Parathyroid adenoma (tissue), 2 donors: ENCODE measurements at regions not wholly inside any gene's neighbourhood (a gene's known extent, or its start where the extent isn't known, plus 50 kb on each side); places are given as distances from the start of the nearest gene placed in this dataset.

Source experiments
- H2AFZ ChIP-seq: fragments of 300-600 bp; sonication (generic); one replicate; pipeline ENCODE4 v1.7.0; 2017; ENCODE audit warnings: antibody characterized with exemption, mild to moderate bottlenecking
- H3K27ac ChIP-seq: fragments of 300-600 bp; sonication (generic); one replicate; pipeline ENCODE4 v1.7.0; 2017
- H3K27me3 ChIP-seq: fragments of 300-600 bp; sonication (generic); one replicate; pipeline ENCODE4 v1.7.0; 2017; ENCODE audit warnings: low read length; ENCODE audit not compliant: control insufficient read depth, insufficient read depth
- H3K36me3 ChIP-seq: fragments of 300-600 bp; sonication (generic); one replicate; pipeline ENCODE4 v1.7.0; 2017; ENCODE audit warnings: low read length; ENCODE audit not compliant: control insufficient read depth, insufficient read depth
- H3K4me1 ChIP-seq: fragments of 300-600 bp; sonication (generic); one replicate; pipeline ENCODE4 v1.7.0; 2017; ENCODE audit warnings: control low read depth
- H3K4me2 ChIP-seq: fragments of 300-600 bp; sonication (generic); one replicate; pipeline ENCODE4 v1.7.0; 2017; ENCODE audit warnings: low read length
- H3K4me3 ChIP-seq: fragments of 300-600 bp; sonication (generic); one replicate; pipeline ENCODE4 v1.7.0; 2017; ENCODE audit warnings: low read depth, low read length
- H3K79me2 ChIP-seq: fragments of 300-600 bp; sonication (generic); one replicate; pipeline ENCODE4 v1.7.0; 2017; ENCODE audit warnings: control low read depth
- H3K9ac ChIP-seq: fragments of 300-600 bp; sonication (generic); one replicate; pipeline ENCODE4 v1.7.0; 2017; ENCODE audit warnings: mild to moderate bottlenecking
- H3K9me3 ChIP-seq: fragments of 300-600 bp; sonication (generic); one replicate; pipeline ENCODE4 v1.7.0; 2017; ENCODE audit warnings: low read length; ENCODE audit not compliant: control insufficient read depth
- TF ChIP-seq, protein P1 (sequence below): fragments of 300-600 bp; sonication (generic); IDR thresholded peaks from one replicate; pipeline ENCODE4 v1.7.0; 2017; ENCODE audit warnings: antibody characterized with exemption, mild to moderate bottlenecking
- donor health status: primary hyperparathyroidism.

GRCh38 chr5:102579379-102579778 is 80.6 kb upstream of the SLCO6A1 start:
- TF ChIP-seq, protein P1, sequence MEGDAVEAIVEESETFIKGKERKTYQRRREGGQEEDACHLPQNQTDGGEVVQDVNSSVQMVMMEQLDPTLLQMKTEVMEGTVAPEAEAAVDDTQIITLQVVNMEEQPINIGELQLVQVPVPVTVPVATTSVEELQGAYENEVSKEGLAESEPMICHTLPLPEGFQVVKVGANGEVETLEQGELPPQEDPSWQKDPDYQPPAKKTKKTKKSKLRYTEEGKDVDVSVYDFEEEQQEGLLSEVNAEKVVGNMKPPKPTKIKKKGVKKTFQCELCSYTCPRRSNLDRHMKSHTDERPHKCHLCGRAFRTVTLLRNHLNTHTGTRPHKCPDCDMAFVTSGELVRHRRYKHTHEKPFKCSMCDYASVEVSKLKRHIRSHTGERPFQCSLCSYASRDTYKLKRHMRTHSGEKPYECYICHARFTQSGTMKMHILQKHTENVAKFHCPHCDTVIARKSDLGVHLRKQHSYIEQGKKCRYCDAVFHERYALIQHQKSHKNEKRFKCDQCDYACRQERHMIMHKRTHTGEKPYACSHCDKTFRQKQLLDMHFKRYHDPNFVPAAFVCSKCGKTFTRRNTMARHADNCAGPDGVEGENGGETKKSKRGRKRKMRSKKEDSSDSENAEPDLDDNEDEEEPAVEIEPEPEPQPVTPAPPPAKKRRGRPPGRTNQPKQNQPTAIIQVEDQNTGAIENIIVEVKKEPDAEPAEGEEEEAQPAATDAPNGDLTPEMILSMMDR = no peak

GRCh38 chr5:102581011-102581410 is 82.2 kb upstream of the SLCO6A1 start:
- Histone ChIP-seq H3K4me3 (peak overlapping the region; percentile 25), H3K9me3 (no peaks in the 10 kb centered on the region), H3K9ac (no peak overlapping the region), H3K4me2 (peak overlapping the region; percentile 26), H3K27me3 (no peaks in the 10 kb centered on the region), H3K4me1 (no peaks in the 10 kb centered on the region), H3K27ac (no peak overlapping the region), H3K36me3 (no peaks in the 10 kb centered on the region), H3K79me2 (no peaks in the 10 kb centered on the region), H2AFZ (no peak overlapping the region)
- TF ChIP-seq, protein P1 = no peak

More at GRCh38 chr5:102579379-102579778, 80.6 kb upstream of the SLCO6A1 start:
- Histone ChIP-seq H3K4me3 (no peak overlapping the region), H3K4me1 (no peaks in the 10 kb centered on the region), H3K79me2 (no peaks in the 10 kb centered on the region), H3K9ac (no peak overlapping the region), H3K4me2 (no peak overlapping the region), H3K9me3 (no peaks in the 10 kb centered on the region), H2AFZ (no peak overlapping the region), H3K27me3 (no peaks in the 10 kb centered on the region), H3K27ac (no peak overlapping the region), H3K36me3 (no peaks in the 10 kb centered on the region)

DNA sequence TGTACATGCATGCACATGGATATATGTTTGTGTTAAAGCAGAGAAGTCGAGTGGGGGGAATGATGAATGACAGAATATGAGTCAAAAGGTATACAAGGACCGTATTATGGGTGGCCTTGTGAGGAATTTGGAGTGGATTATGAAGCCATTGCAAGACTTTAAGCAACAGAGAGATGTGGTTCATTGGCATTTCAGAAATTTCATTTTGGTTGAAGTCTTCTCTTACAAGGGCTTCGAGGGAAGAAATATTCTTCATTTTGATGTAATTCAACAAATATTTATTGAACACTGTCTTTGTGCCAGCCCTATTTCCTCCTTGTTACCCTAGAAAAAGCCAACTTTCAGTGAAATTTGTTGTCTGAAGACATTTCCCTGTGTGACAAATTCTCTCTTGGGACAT is 83.9 kb upstream of the SLCO6A1 start:
- Histone ChIP-seq H3K79me2 (no peaks in the 10 kb centered on the region), H3K4me2 (no peak overlapping the region), H3K27ac (no peak overlapping the region), H2AFZ (no peak overlapping the region), H3K9me3 (no peaks in the 10 kb centered on the region), H3K4me3 (no peak overlapping the region), H3K36me3 (no peaks in the 10 kb centered on the region), H3K4me1 (no peaks in the 10 kb centered on the region), H3K9ac (no peak overlapping the region), H3K27me3 (no peaks in the 10 kb centered on the region)
- TF ChIP-seq, protein P1 = no peak

- Histone ChIP-seq H3K27me3 (no peaks in the 10 kb centered on the region), H3K9me3 (no peaks in the 10 kb centered on the region), H3K36me3 (no peaks in the 10 kb centered on the region), H3K4me2 (peak overlapping the region; percentile 27), H3K9ac (no peak overlapping the region), H3K79me2 (no peaks in the 10 kb centered on the region), H3K4me1 (no peaks in the 10 kb centered on the region), H3K27ac (no peak overlapping the region), H3K4me3 (no peak overlapping the region), H2AFZ (no peak overlapping the region)
- TF ChIP-seq, protein P1 = peak; percentile 35
Observed at GRCh38 chr5:102583276-102584124, 84.7 kb upstream of the SLCO6A1 start.

GRCh38 chr5:102589661-102590060 is 90.9 kb upstream of the SLCO6A1 start:
- H3K9me3 ChIP-seq = no peaks in the 10 kb centered on the region
- H3K9ac ChIP-seq = no peak overlapping the region
- TF ChIP-seq, protein P1 = no peak
- H2AFZ ChIP-seq = no peak overlapping the region
- no peaks in the 10 kb centered on the region for H3K27me3 ChIP-seq
- no peaks in the 10 kb centered on the region for H3K36me3 ChIP-seq
- H3K4me2 ChIP-seq = no peak overlapping the region
- no peak overlapping the region for H3K27ac ChIP-seq
- no peak overlapping the region for H3K4me3 ChIP-seq
- no peaks in the 10 kb centered on the region for H3K4me1 ChIP-seq
- no peaks in the 10 kb centered on the region for H3K79me2 ChIP-seq
